ENCODE measurements at regions not wholly inside any gene's neighbourhood (a gene's known extent, or its start where the extent isn't known, plus 50 kb on each side); places are given as distances from the start of the nearest gene placed in this dataset.

DNA sequence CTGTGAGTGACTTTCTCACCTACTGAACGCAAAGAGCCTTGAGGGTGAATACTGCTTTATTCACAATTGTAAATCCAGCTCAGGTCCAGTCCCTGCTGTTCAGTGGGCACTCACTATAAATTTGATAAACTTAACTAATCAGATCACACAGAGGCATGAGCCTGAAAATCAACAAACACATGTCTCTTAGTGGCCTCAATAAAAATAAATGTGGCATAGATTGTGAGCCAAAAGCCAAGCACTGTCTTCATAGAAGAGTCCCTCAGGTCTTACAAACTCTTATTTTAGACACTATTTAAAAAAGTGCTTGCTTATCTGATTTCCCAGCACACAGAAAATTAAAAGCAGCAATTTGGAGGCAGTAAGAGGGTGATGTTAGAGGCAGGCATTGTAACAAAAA is 957.7 kb downstream of the SLITRK5 start:
- no peaks in the 10 kb centered on the region for H3K27me3 ChIP-seq (replicated peaks; ENCODE audit: insufficient read depth)
- no peaks in the 10 kb centered on the region for H3K36me3 ChIP-seq
- no peak for TF ChIP-seq CTCF (IDR thresholded peaks at IDR 0.05)
- DNase-seq (ENCODE audit: low spot score) (no peak), ATAC-seq (ENCODE audit: insufficient number of reproducible peaks, low FRiP score, low read depth) (no peak)
- H3K9me3 ChIP-seq: no peaks in the 10 kb centered on the region
- no peak overlapping the region for H3K27ac ChIP-seq
- H3K4me3 ChIP-seq: no peak overlapping the region
- H3K4me1 ChIP-seq (ENCODE audit: control insufficient read depth in 1 of 2, low read depth in 2 of 2): no peaks in the 10 kb centered on the region

GRCh38 chr13:88637935-88638334 is 966.8 kb downstream of the SLITRK5 start:
- DNase-seq (ENCODE audit: low spot score) (no peak), ATAC-seq (ENCODE audit: insufficient number of reproducible peaks, low FRiP score, low read depth) (no peak)
- no peak overlapping the region for H3K27ac ChIP-seq
- TF ChIP-seq CTCF (IDR thresholded peaks at IDR 0.05): no peak
- no peaks in the 10 kb centered on the region for H3K27me3 ChIP-seq (replicated peaks; ENCODE audit: insufficient read depth)
- H3K36me3 ChIP-seq: no peaks in the 10 kb centered on the region
- H3K4me3 ChIP-seq: no peak overlapping the region
- H3K9me3 ChIP-seq: no peaks in the 10 kb centered on the region
- H3K4me1 ChIP-seq (ENCODE audit: control insufficient read depth in 1 of 2, low read depth in 2 of 2): no peaks in the 10 kb centered on the region

GRCh38 chr13:88643233-88643632 is 972.1 kb downstream of the SLITRK5 start:
- no peak overlapping the region for H3K27ac ChIP-seq
- ATAC-seq (ENCODE audit: insufficient number of reproducible peaks, low FRiP score, low read depth): no peak
- H3K4me1 ChIP-seq (ENCODE audit: control insufficient read depth in 1 of 2, low read depth in 2 of 2): no peaks in the 10 kb centered on the region
- TF ChIP-seq CTCF (IDR thresholded peaks at IDR 0.05): no peak
- H3K36me3 ChIP-seq: no peaks in the 10 kb centered on the region
- no peak for DNase-seq (ENCODE audit: low spot score)
- no peaks in the 10 kb centered on the region for H3K27me3 ChIP-seq (replicated peaks; ENCODE audit: insufficient read depth)
- no peak overlapping the region for H3K4me3 ChIP-seq
- H3K9me3 ChIP-seq: no peaks in the 10 kb centered on the region

DNA sequence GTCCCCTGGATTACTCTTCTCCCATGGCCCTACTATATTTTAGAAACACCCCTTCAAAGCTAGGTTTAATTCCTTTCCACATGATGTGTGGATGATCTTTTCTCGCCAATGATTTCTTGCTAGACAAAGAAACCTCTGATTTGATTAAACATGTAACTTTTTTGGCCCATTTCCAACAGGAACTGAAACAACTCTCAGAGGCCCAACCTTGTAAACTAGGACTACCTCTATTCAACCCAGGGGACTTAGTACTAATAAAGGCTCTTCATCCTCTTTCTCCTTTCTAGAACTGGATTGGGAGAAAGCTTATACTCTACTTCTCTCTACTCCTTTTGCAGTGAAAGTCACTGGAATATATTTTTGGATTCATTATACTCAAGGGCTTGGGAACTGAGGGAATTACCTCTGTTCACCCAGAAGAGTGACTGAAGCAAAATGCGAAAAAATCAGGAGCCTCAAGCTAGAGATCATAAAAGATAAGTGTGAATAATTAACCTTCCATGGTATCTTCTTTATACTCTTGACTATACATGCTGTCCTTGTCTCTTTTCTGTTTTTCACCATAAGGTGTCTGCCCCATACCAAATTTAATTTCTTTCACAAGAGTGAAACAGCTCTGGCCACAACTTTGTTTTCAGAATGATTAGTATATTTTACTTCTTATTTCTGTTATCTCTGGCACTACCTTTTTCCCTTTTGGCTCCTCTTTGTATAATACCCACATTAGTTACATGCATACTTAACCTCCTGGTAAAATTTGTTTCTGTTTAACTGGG is 977.6 kb downstream of the SLITRK5 start:
- no peak overlapping the region for H3K4me3 ChIP-seq
- peaks cover 0 to 18% of the 10 kb centered on the region in 2 donors for H3K4me1 ChIP-seq (ENCODE audit: control insufficient read depth in 1 of 2, low read depth in 2 of 2)
- H3K9me3 ChIP-seq: no peaks in the 10 kb centered on the region
- peak overlapping the region in 1 of 2 donors; percentile 49 for H3K27ac ChIP-seq
- no peaks in the 10 kb centered on the region for H3K27me3 ChIP-seq (replicated peaks; ENCODE audit: insufficient read depth)
- DNase-seq (ENCODE audit: low spot score): no peak
- H3K36me3 ChIP-seq: no peaks in the 10 kb centered on the region
- TF ChIP-seq CTCF (IDR thresholded peaks at IDR 0.05): no peak
- no peak for ATAC-seq (ENCODE audit: insufficient number of reproducible peaks, low FRiP score, low read depth)

- DNase-seq (ENCODE audit: low spot score): no peak
- Histone ChIP-seq H3K4me3 (no peak overlapping the region), H3K27me3 (replicated peaks; ENCODE audit: insufficient read depth) (no peaks in the 10 kb centered on the region), H3K4me1 (ENCODE audit: control insufficient read depth in 1 of 2, low read depth in 2 of 2) (peaks cover 0 to 18% of the 10 kb centered on the region in 2 donors), H3K27ac (peak overlapping the region in 1 of 2 donors; percentile 49), H3K36me3 (no peaks in the 10 kb centered on the region), H3K9me3 (no peaks in the 10 kb centered on the region)
- no peak for ATAC-seq (ENCODE audit: insufficient number of reproducible peaks, low FRiP score, low read depth)
- TF ChIP-seq CTCF (IDR thresholded peaks at IDR 0.05): no peak
Measured at GRCh38 chr13:88649855-88650254, 978.7 kb downstream of the SLITRK5 start.

Measured in thoracic aorta (tissue), 2 donors.